ENCODE measurements at regions not wholly inside any gene's neighbourhood (a gene's known extent, or its start where the extent isn't known, plus 50 kb on each side); places are given as distances from the start of the nearest gene placed in this dataset.

- TF ChIP-seq CTCF (IDR thresholded peaks at IDR 0.05) (no peak), EZH2 (IDR thresholded peaks at IDR 0.05) (no peak)
Measured at GRCh38 chr2:129775952-129776653, 203.4 kb upstream of the RAB6C start.

Measured in neural progenitor cell (in vitro differentiated cells).